HL-60 (cell line): ENCODE measurements at regions not wholly inside any gene's neighbourhood (a gene's known extent, or its start where the extent isn't known, plus 50 kb on each side); places are given as distances from the start of the nearest gene placed in this dataset.

Experiments used
- DNase-seq, 2 experiments: peaks; one replicate each; pipeline ENCODE4 v3.0.0-alpha.2; 2010 to 2020; ENCODE audit warnings: low read depth in 1 of 2, low spot score in 1 of 2
- H3K27ac ChIP-seq: fragments of 250-450 bp; sonication (Bioruptor Pico); replicated peaks from 2 replicates; pipeline ENCODE4 v1.5.1; 2020; ENCODE audit warnings: mild to moderate bottlenecking, moderate library complexity
- H3K27me3 ChIP-seq: fragments of 250-450 bp; sonication (Bioruptor Pico); 2 replicates; pipeline ENCODE4 v1.5.1; 2021; ENCODE audit warnings: mild to moderate bottlenecking, moderate library complexity; ENCODE audit not compliant: insufficient read depth, poor library complexity, severe bottlenecking
- H3K4me3 ChIP-seq: replicated peaks from 2 replicates; pipeline ENCODE4 v1.5.1; 2011; ENCODE audit warnings: mild to moderate bottlenecking, control low read depth, low read length; ENCODE audit not compliant: insufficient read depth
- GABPA ChIP-seq: IDR thresholded peaks from 2 replicates; pipeline ENCODE4 v1.6.1; 2012; ENCODE audit warnings: low read depth
- POLR2AphosphoS5 ChIP-seq: IDR thresholded peaks from 2 replicates; pipeline ENCODE4 v1.6.1; 2012; ENCODE audit warnings: low read depth
- SPI1 ChIP-seq: IDR thresholded peaks from 2 replicates; pipeline ENCODE4 v1.6.1; 2012; ENCODE audit warnings: low read depth, mild to moderate bottlenecking, borderline replicate concordance
- TF ChIP-seq, protein P1 (sequence below): IDR thresholded peaks from 2 replicates; pipeline ENCODE4 v1.6.1; 2012; ENCODE audit warnings: low read depth; ENCODE audit not compliant: insufficient replicate concordance
- TF ChIP-seq, protein P2 (sequence below): IDR thresholded peaks from one replicate; pipeline ENCODE4 v1.5.1; 2011; ENCODE audit warnings: low read length, control low read depth, inconsistent platforms; ENCODE audit not compliant: insufficient read depth

DNA sequence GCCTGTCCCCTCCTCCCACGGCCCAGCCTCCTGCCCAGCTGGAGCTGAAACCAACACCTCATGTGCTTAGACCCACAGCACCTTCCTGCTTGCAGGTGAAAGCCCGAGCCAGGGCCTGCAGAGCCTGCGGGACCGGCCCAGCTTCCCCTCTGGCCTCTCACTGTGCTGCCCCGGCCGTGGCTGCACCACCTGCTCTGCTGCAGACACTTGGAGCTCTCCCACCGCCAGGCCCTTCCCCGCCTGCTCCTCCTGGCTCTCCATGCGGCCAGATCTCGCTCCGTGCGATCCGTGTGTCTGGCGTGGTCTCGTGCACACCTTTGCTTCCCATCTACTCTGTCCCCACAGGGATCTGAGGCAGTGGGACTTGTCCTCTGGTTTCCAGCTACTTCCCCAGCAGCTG is 72.2 kb upstream of the FBRSL1 start:
- Histone ChIP-seq H3K27me3 (peaks cover 21% of the 10 kb centered on the region), H3K4me3 (no peak overlapping the region), H3K27ac (no peak overlapping the region)
- DNase-seq = no peak
- no peak for TF ChIP-seq GABPA
- no peak for TF ChIP-seq SPI1
- TF ChIP-seq, protein P1, sequence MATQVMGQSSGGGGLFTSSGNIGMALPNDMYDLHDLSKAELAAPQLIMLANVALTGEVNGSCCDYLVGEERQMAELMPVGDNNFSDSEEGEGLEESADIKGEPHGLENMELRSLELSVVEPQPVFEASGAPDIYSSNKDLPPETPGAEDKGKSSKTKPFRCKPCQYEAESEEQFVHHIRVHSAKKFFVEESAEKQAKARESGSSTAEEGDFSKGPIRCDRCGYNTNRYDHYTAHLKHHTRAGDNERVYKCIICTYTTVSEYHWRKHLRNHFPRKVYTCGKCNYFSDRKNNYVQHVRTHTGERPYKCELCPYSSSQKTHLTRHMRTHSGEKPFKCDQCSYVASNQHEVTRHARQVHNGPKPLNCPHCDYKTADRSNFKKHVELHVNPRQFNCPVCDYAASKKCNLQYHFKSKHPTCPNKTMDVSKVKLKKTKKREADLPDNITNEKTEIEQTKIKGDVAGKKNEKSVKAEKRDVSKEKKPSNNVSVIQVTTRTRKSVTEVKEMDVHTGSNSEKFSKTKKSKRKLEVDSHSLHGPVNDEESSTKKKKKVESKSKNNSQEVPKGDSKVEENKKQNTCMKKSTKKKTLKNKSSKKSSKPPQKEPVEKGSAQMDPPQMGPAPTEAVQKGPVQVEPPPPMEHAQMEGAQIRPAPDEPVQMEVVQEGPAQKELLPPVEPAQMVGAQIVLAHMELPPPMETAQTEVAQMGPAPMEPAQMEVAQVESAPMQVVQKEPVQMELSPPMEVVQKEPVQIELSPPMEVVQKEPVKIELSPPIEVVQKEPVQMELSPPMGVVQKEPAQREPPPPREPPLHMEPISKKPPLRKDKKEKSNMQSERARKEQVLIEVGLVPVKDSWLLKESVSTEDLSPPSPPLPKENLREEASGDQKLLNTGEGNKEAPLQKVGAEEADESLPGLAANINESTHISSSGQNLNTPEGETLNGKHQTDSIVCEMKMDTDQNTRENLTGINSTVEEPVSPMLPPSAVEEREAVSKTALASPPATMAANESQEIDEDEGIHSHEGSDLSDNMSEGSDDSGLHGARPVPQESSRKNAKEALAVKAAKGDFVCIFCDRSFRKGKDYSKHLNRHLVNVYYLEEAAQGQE = no peak
- TF ChIP-seq, protein P2, sequence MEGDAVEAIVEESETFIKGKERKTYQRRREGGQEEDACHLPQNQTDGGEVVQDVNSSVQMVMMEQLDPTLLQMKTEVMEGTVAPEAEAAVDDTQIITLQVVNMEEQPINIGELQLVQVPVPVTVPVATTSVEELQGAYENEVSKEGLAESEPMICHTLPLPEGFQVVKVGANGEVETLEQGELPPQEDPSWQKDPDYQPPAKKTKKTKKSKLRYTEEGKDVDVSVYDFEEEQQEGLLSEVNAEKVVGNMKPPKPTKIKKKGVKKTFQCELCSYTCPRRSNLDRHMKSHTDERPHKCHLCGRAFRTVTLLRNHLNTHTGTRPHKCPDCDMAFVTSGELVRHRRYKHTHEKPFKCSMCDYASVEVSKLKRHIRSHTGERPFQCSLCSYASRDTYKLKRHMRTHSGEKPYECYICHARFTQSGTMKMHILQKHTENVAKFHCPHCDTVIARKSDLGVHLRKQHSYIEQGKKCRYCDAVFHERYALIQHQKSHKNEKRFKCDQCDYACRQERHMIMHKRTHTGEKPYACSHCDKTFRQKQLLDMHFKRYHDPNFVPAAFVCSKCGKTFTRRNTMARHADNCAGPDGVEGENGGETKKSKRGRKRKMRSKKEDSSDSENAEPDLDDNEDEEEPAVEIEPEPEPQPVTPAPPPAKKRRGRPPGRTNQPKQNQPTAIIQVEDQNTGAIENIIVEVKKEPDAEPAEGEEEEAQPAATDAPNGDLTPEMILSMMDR = no peak
- no peak for TF ChIP-seq POLR2AphosphoS5

DNA sequence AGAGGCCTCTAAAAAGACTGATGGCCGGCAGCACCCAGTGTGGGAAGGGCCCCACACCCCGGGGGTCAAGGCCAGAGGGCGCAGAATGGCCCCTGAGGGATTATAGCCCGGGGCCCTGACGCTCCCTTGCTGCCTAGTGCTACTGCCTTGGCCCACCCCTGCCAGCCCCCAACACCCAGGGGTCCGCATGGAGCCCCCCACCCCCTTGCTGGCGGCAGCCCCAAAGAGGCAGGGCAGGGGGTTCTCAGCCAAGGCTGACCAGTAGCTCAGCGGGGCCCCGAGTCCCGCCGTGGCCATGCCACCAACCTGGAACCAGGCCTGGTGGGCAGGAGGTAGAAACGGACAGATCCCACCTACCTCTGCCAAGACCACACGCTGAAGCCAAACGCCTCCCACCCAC is 73.1 kb upstream of the FBRSL1 start:
- TF ChIP-seq SPI1 = no peak
- TF ChIP-seq, protein P2 = no peak
- TF ChIP-seq POLR2AphosphoS5 = no peak
- TF ChIP-seq GABPA = no peak
- TF ChIP-seq, protein P1 = no peak
- no peak for DNase-seq
- Histone ChIP-seq H3K27ac (no peak overlapping the region), H3K4me3 (no peak overlapping the region), H3K27me3 (peaks cover 15% of the 10 kb centered on the region)

DNA sequence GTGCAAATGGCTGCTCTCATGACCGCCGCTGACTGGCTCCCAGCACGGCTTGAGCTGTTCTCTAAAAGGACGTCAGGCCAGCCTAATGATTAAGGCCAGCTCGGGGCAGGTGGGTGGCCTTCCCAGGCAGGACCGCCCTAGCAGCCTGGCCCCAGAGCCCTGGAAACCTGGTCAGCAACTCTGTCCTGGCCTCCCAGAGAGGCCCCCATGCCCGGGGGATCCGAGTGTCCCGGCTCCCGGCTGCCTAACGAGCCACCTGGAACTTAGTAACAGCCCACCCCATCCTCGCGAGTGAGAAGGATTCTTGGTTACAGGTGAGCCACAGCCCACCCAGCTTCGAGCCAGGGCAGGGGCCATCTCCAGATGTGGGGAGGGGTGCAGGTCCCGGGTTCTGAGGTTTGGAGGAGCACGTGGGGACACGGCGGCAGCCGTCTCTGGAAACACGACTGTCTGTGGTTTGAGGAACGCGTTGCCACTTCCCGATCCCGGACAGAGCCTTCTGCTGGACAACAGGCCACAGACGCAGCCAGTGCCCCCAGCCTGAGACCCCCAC is 73.8 kb upstream of the FBRSL1 start:
- Histone ChIP-seq H3K4me3 (no peak overlapping the region), H3K27me3 (peaks cover 15% of the 10 kb centered on the region), H3K27ac (no peak overlapping the region)
- TF ChIP-seq, protein P2 = no peak
- TF ChIP-seq SPI1 (no peak), POLR2AphosphoS5 (no peak), GABPA (no peak)
- TF ChIP-seq, protein P1 = no peak
- DNase-seq = no peak
